GM10248 (cell line): ENCODE measurements at regions not wholly inside any gene's neighbourhood (a gene's known extent, or its start where the extent isn't known, plus 50 kb on each side); places are given as distances from the start of the nearest gene placed in this dataset.

Experiments used
- CTCF ChIA-PET: fragments of 300-600 bp; sonication (Branson Sonifier 250); formaldehyde crosslinking; extraction: SDS; loops from one replicate; lab custom pipeline; 2021; ENCODE audit warnings: antibody characterized with exemption; lab: Yijun Ruan, JAX
- POLR2A ChIA-PET: fragments of 350-650 bp; sonication (Branson Sonifier 250); formaldehyde crosslinking; extraction: SDS; loops from one replicate; lab custom pipeline; 2020; ENCODE audit warnings: antibody characterized with exemption; lab: Yijun Ruan, JAX
- DNase-seq: peaks from one replicate; pipeline ENCODE4 v3.0.0; 2012; ENCODE audit errors: extremely low spot score
- TF ChIP-seq, protein P1 (sequence below): IDR thresholded peaks from 2 replicates; pipeline ENCODE4 v1.5.1; 2012; ENCODE audit warnings: mild to moderate bottlenecking, low read depth; ENCODE audit errors: extremely low read depth, missing control alignments, control extremely low read depth

DNA sequence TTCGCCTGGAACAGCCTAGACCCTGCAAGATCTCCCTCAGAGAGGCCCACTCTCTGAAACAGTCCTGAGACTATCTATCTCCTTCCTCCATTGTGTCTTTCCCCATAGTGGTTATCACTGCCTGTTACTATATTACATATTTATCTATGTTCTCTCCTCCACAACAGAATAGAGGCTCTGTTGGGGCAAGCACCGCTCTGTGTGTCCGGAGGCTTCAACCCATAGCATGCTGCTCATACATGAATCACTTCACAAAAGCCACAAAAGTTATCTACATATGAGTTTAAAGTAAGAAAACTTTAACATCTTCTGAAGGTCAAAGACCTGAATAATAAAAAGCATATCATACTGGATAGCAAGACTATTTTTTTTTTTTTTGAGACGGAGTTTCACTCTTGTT lies 242.1 kb upstream of the HS6ST1 start:
- no peak for DNase-seq
- POLR2A ChIA-PET, result no interaction called here
- CTCF ChIA-PET, result no interaction called here
- TF ChIP-seq, protein P1, sequence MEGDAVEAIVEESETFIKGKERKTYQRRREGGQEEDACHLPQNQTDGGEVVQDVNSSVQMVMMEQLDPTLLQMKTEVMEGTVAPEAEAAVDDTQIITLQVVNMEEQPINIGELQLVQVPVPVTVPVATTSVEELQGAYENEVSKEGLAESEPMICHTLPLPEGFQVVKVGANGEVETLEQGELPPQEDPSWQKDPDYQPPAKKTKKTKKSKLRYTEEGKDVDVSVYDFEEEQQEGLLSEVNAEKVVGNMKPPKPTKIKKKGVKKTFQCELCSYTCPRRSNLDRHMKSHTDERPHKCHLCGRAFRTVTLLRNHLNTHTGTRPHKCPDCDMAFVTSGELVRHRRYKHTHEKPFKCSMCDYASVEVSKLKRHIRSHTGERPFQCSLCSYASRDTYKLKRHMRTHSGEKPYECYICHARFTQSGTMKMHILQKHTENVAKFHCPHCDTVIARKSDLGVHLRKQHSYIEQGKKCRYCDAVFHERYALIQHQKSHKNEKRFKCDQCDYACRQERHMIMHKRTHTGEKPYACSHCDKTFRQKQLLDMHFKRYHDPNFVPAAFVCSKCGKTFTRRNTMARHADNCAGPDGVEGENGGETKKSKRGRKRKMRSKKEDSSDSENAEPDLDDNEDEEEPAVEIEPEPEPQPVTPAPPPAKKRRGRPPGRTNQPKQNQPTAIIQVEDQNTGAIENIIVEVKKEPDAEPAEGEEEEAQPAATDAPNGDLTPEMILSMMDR, result no peak

DNA sequence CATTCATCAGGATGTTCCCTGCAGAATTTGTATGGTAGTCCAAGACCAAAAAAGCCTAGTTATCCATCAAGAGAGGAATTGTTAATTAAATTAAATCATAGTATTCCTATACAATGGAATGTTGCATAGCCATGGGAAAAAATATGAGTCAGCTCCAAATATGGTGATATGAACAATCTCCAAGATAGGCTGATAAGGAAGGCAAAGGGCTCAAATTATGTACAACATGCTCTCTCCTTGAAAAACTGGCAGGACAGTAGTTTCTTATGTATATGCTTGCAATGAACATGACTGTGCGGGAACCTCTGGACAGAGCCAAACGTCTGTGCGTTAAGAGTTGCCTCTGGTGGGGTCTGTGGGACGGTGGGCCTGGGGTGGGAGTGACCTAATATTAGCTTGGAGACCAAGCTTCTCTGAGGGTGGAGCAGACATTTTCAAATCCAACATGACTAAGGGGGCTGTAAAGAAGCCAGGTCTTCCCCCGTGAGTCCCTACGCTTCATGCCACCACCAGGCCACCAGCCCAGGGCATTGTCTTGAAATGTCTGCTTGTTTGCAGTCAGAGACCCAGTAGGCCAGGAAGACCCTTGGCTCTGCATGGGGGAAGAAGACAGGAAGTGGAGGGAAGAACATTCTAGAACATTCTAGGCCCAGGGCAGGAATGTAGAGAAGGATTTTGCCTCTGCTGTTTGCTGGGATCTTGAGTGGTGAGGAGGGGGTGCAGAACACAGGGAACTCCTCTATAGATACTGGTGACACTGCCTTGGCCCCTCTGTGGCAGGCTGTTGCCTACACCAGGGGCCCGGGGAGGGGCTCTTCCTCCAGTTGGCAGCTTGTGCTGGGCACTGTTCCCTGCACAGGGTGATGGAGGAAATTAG lies 244.0 kb upstream of the HS6ST1 start:
- ChIA-PET POLR2A (no interaction called here), CTCF (no interaction called here)
- TF ChIP-seq, protein P1, result no peak
- no peak for DNase-seq

DNA sequence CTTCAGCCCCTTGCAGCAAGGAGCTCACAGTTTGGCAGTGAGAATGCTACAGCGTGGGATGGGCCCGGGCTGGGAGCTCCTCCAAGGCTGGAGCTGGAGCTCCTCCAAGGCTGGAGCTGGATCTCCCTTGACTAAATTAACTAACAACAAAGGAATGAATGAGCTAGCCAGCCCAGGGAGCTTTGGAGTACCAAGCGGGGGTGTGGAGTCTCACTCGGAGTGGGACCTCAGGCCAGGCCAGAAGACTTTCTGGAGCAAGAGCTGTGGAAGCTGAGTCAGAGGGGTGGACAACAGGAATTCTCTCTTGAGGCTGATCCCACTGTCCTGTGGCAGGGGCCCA lies 244.7 kb upstream of the HS6ST1 start:
- DNase-seq, result no peak
- POLR2A ChIA-PET, result no interaction called here
- TF ChIP-seq, protein P1, result no peak
- CTCF ChIA-PET, result no interaction called here

DNA sequence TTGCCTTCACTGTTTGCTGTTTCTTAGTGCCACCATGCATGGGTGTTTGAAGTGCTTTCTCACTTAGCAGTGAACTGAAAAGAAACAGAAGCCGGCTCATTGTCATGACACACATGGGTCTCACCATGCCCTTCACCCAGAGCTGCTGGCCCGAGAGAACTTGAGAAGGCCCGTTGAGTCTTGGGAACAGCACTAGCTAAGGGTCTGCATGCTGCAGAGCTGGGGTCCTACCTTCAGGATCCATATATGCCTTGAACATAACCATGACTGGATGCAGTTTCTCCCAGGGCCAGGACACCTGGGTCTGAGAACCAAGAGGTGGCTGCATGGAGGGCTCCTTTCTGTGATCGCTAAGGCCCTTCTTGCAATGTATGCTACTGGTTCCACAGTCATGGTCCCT lies 245.5 kb upstream of the HS6ST1 start:
- DNase-seq, result no peak
- CTCF ChIA-PET, result no interaction called here
- TF ChIP-seq, protein P1, result no peak
- POLR2A ChIA-PET, result no interaction called here

DNA sequence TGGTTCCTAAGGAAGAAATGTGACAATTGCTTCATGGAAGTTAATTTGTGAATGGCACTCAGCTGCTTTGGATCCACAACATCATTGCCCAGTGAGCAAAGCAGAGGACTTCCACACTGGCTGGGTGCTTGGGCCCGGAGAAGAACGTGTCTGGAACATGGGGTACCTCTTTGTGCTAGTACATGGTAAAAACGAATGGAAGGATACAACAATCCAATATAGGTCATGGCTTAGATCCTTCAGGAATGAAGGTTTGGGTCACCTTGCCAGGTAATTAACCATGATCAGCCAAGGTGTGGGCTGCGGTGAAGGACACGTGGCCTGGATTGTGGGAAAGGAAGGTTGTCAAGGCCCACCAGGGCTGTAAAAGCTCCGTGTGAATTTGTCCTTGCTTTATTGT lies 245.9 kb upstream of the HS6ST1 start:
- POLR2A ChIA-PET, result no interaction called here
- TF ChIP-seq, protein P1, result no peak
- no peak for DNase-seq
- CTCF ChIA-PET, result no interaction called here

DNA sequence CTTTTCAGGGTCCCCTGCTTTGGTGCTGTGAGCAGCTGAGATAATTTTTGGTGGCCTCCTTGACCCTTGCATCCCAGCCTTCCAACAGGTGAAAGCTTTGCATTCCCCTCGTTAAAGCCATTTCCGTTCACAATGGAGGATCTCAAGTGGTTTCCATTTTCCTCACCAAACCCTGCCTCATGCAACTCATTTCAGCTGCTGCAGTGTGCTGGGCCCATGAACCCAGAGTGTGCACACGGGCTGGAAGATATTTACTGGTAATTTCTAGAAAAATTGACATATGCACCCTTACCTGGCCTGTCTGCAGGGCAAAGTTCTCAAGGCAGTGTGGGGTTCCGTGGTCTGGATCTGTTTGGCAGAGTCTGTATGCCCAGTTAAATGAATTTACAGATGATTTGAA lies 246.8 kb upstream of the HS6ST1 start:
- TF ChIP-seq, protein P1, result no peak
- CTCF ChIA-PET, result no interaction called here
- POLR2A ChIA-PET, result no interaction called here
- DNase-seq, result no peak
